HG02798 (cell line): ENCODE measurements at regions not wholly inside any gene's neighbourhood (a gene's known extent, or its start where the extent isn't known, plus 50 kb on each side); places are given as distances from the start of the nearest gene placed in this dataset.

Source experiments
- ATAC-seq: cut with Tn5 transposase; IDR thresholded peaks from one replicate; pipeline ENCODE4 v1.9.1; 2021; ENCODE audit warnings: mild to moderate bottlenecking; ENCODE audit not compliant: unreplicated experiment, poor library complexity

- ATAC-seq = no peak
Observed at GRCh38 chr7:153886506-153887441, 165.4 kb upstream of the DPP6 start.

- no peak for ATAC-seq
Observed at GRCh38 chr7:153887749-153888569, 164.2 kb upstream of the DPP6 start.

- no peak for ATAC-seq
Observed at GRCh38 chr7:153891990-153892389, 160.2 kb upstream of the DPP6 start.

- no peak for ATAC-seq
Observed at GRCh38 chr7:153902862-153903261, 149.3 kb upstream of the DPP6 start.

- no peak for ATAC-seq
Observed at GRCh38 chr7:153912211-153912610, 140.0 kb upstream of the DPP6 start.

- ATAC-seq = no peak
Observed at GRCh38 chr7:153920126-153920525, 132.1 kb upstream of the DPP6 start.

- ATAC-seq = no peak
Observed at GRCh38 chr7:153920897-153921296, 131.3 kb upstream of the DPP6 start.

GRCh38 chr7:153921408-153921807, 130.8 kb upstream of the DPP6 start:
- ATAC-seq = no peak

GRCh38 chr7:153930696-153931095, 121.5 kb upstream of the DPP6 start:
- ATAC-seq = no peak

- no peak for ATAC-seq
Observed at GRCh38 chr7:153934048-153934447, 118.2 kb upstream of the DPP6 start.

- ATAC-seq = no peak
Observed at GRCh38 chr7:153934629-153935028, 117.6 kb upstream of the DPP6 start.

- ATAC-seq = no peak
Observed at GRCh38 chr7:153935095-153935494, 117.1 kb upstream of the DPP6 start.

GRCh38 chr7:153938451-153938850, 113.7 kb upstream of the DPP6 start:
- ATAC-seq = no peak

GRCh38 chr7:153939177-153939576, 113.0 kb upstream of the DPP6 start:
- no peak for ATAC-seq

GRCh38 chr7:153939654-153940053, 112.5 kb upstream of the DPP6 start:
- no peak for ATAC-seq

- no peak for ATAC-seq
Observed at GRCh38 chr7:153941061-153941460, 111.1 kb upstream of the DPP6 start.

GRCh38 chr7:153942036-153942435, 110.2 kb upstream of the DPP6 start:
- no peak for ATAC-seq

- no peak for ATAC-seq
Observed at GRCh38 chr7:153943457-153943856, 108.7 kb upstream of the DPP6 start.

- no peak for ATAC-seq
Observed at GRCh38 chr7:153943861-153944260, 108.3 kb upstream of the DPP6 start.

- no peak for ATAC-seq
Observed at GRCh38 chr7:153948060-153948459, 104.1 kb upstream of the DPP6 start.

- no peak for ATAC-seq
Observed at GRCh38 chr7:153951316-153951715, 100.9 kb upstream of the DPP6 start.
